Spleen (tissue), 7 donors: ENCODE measurements at regions not wholly inside any gene's neighbourhood (a gene's known extent, or its start where the extent isn't known, plus 50 kb on each side); places are given as distances from the start of the nearest gene placed in this dataset.

ENCODE experiments used
- POLR2A ChIP-seq, 3 donors: fragments of 450-650 bp; IDR thresholded peaks; one replicate each; pipeline ENCODE4 v1.5.1; 2017; ENCODE audit warnings: antibody characterized with exemption in 3 of 3, mild to moderate bottlenecking in 1 of 3
- POLR2AphosphoS5 ChIP-seq, 3 donors: sonication (generic); formaldehyde crosslinking; IDR thresholded peaks; one replicate each; pipeline ENCODE4 v1.5.1; 2017; ENCODE audit warnings: antibody characterized with exemption in 3 of 3
- TF ChIP-seq, protein P1 (sequence below), 11 experiments: fragments of 200-600 bp in 7 of 11; fragments of 450-650 bp in 4 of 11; sonication (generic) in 4 of 11; IDR thresholded peaks in 8 of 11; conservative IDR thresholded peaks in 3 of 11; 1 replicate in 7 of 11; 2 replicates in 4 of 11; pipeline versions ENCODE4 v1.4.0 to v1.8.0; 2016 to 2021; ENCODE audit warnings: antibody characterized with exemption in 11 of 11, inconsistent platforms in 4 of 11, mild to moderate bottlenecking in 1 of 11
- donor health status: DM: no; HTN: no; CAD: no; lungs with moderate emphysema.
- donor health status: DM: no; HTN: no; CAD: no.
- donor health status: DM: no; HTN: no; CAD: no.

DNA sequence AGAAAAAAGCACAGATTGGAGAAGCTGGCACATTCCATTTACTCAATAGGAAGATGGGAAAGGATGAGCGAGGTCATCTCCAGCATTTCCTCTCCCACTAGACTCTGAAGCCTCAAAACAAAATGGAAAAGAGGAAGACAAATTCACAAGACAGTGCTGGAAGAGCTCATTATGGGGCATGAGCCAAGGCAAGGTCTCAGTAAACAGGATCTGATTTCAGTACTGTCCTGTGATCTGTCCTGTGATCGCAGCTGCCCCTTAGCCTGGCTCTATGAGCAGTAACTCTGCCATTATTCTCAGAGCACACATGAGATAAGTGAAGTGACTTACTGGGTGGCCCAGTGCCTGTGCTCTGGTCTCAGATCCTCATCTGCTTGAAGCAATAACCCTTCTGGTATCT, 68.1 kb upstream of the SLC4A11 start:
- TF ChIP-seq, protein P1, sequence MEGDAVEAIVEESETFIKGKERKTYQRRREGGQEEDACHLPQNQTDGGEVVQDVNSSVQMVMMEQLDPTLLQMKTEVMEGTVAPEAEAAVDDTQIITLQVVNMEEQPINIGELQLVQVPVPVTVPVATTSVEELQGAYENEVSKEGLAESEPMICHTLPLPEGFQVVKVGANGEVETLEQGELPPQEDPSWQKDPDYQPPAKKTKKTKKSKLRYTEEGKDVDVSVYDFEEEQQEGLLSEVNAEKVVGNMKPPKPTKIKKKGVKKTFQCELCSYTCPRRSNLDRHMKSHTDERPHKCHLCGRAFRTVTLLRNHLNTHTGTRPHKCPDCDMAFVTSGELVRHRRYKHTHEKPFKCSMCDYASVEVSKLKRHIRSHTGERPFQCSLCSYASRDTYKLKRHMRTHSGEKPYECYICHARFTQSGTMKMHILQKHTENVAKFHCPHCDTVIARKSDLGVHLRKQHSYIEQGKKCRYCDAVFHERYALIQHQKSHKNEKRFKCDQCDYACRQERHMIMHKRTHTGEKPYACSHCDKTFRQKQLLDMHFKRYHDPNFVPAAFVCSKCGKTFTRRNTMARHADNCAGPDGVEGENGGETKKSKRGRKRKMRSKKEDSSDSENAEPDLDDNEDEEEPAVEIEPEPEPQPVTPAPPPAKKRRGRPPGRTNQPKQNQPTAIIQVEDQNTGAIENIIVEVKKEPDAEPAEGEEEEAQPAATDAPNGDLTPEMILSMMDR (IDR thresholded peaks at IDR 0.05 in 8 of 11, conservative IDR thresholded peaks at IDR 0.05 in 3 of 11) = no peak
- TF ChIP-seq POLR2A (IDR thresholded peaks at IDR 0.05) (no peak), POLR2AphosphoS5 (IDR thresholded peaks at IDR 0.05) (no peak)
